GM23338 (cell line): ENCODE measurements at regions not wholly inside any gene's neighbourhood (a gene's known extent, or its start where the extent isn't known, plus 50 kb on each side); places are given as distances from the start of the nearest gene placed in this dataset.

Experiments used
- ATAC-seq: fragments of 200-7000 bp; cut with Tn5 transposase; 3 replicates; pipeline ENCODE4 v1.9.1; 2020
- DNase-seq: peaks from one replicate; pipeline ENCODE4 v3.0.0-alpha.2; 2015; ENCODE audit warnings: low spot score
- H2AFZ ChIP-seq: fragments of 200-600 bp; sonication (generic); 2 replicates; pipeline ENCODE4 v1.8.0; 2016; ENCODE audit warnings: antibody characterized with exemption, mild to moderate bottlenecking, moderate library complexity
- H3F3A ChIP-seq: fragments of 200-600 bp; sonication (generic); replicated peaks from 2 replicates; pipeline ENCODE4 v1.8.0; 2017; ENCODE audit warnings: antibody characterized with exemption, mixed run types, low read depth
- H3K27ac ChIP-seq: fragments of 200-600 bp; sonication (generic); 2 replicates; pipeline ENCODE4 v1.6.1; 2016; ENCODE audit warnings: low read depth
- H3K27me3 ChIP-seq: fragments of 200-600 bp; sonication (generic); 2 replicates; pipeline ENCODE4 v1.8.0; 2016; ENCODE audit warnings: mild to moderate bottlenecking, mixed run types, moderate library complexity; ENCODE audit not compliant: insufficient read depth
- H3K36me3 ChIP-seq: fragments of 200-600 bp; sonication (generic); 2 replicates; pipeline ENCODE4 v1.8.0; 2016; ENCODE audit warnings: mild to moderate bottlenecking; ENCODE audit not compliant: insufficient read depth
- H3K4me1 ChIP-seq: fragments of 200-600 bp; sonication (generic); 2 replicates; pipeline ENCODE4 v1.8.0; 2016; ENCODE audit warnings: mild to moderate bottlenecking, moderate library complexity; ENCODE audit not compliant: insufficient read depth
- H3K4me2 ChIP-seq: fragments of 200-600 bp; sonication (generic); 2 replicates; pipeline ENCODE4 v1.7.1; 2017; ENCODE audit warnings: mixed run types
- H3K4me3 ChIP-seq: fragments of 200-600 bp; sonication (generic); 2 replicates; pipeline ENCODE4 v1.6.1; 2016; ENCODE audit warnings: mixed run types
- H3K79me2 ChIP-seq: fragments of 200-600 bp; sonication (generic); replicated peaks from 2 replicates; pipeline ENCODE4 v1.8.0; 2017; ENCODE audit warnings: mild to moderate bottlenecking; ENCODE audit not compliant: insufficient read depth
- H3K9me2 ChIP-seq: fragments of 200-600 bp; sonication (generic); 2 replicates; pipeline ENCODE4 v1.8.0; 2017; ENCODE audit not compliant: insufficient read depth
- H4K20me1 ChIP-seq: fragments of 200-600 bp; sonication (generic); replicated peaks from 2 replicates; pipeline ENCODE4 v1.8.0; 2017; ENCODE audit warnings: mild to moderate bottlenecking; ENCODE audit not compliant: insufficient read depth
- H3K27ac Mint-ChIP-seq: 2 replicates; pipeline ENCODE4 v1.8.0; 2020; ENCODE audit warnings: inconsistent platforms, mild to moderate bottlenecking, moderate library complexity, mixed read lengths
- H3K27me3 Mint-ChIP-seq: 3 replicates; pipeline ENCODE4 v1.8.0; 2022; ENCODE audit warnings: low read depth, mild to moderate bottlenecking, moderate library complexity, mixed read lengths, inconsistent platforms; ENCODE audit not compliant: insufficient read depth, poor library complexity
- H3K36me3 Mint-ChIP-seq: 3 replicates; pipeline ENCODE4 v1.8.0; 2021; ENCODE audit warnings: low read depth, mild to moderate bottlenecking, inconsistent platforms, moderate library complexity, mixed read lengths
- H3K4me1 Mint-ChIP-seq: 3 replicates; pipeline ENCODE4 v1.8.0; 2020; ENCODE audit warnings: mild to moderate bottlenecking, inconsistent platforms, mixed read lengths
- H3K4me3 Mint-ChIP-seq: 3 replicates; pipeline ENCODE4 v1.8.0; 2021; ENCODE audit warnings: moderate library complexity, mild to moderate bottlenecking, inconsistent platforms, mixed read lengths
- H3K9me3 Mint-ChIP-seq: 3 replicates; pipeline ENCODE4 v1.8.0; 2020; ENCODE audit warnings: moderate library complexity, mild to moderate bottlenecking, inconsistent platforms, mixed read lengths
- CREB1 ChIP-seq: fragments of 250-450 bp; sonication (Bioruptor Pico); IDR thresholded peaks from 2 replicates; pipeline ENCODE4 v1.5.0; 2020; ENCODE audit warnings: low read depth, mild to moderate bottlenecking, moderate library complexity
- EZH2 ChIP-seq: fragments of 200-600 bp; sonication (generic); IDR thresholded peaks from one replicate; pipeline ENCODE4 v1.8.0; 2017; ENCODE audit warnings: antibody characterized with exemption, mild to moderate bottlenecking, low read depth; ENCODE audit not compliant: unreplicated experiment
- EZH2phosphoT487 ChIP-seq: fragments of 200-600 bp; sonication (generic); IDR thresholded peaks from one replicate; pipeline ENCODE4 v1.8.1; 2018; ENCODE audit warnings: antibody characterized with exemption; ENCODE audit not compliant: unreplicated experiment
- JUNB ChIP-seq: IDR thresholded peaks from one replicate; pipeline ENCODE4 v1.6.1; 2016; ENCODE audit warnings: antibody characterized with exemption; ENCODE audit not compliant: unreplicated experiment
- NANOG ChIP-seq: IDR thresholded peaks from 2 replicates; pipeline ENCODE4 v1.6.1; 2016; ENCODE audit warnings: antibody characterized with exemption, borderline replicate concordance
- ZNF114 ChIP-seq: fragments of 250-450 bp; sonication (Bioruptor Pico); IDR thresholded peaks from 2 replicates; pipeline ENCODE4 v1.5.0; 2020; ENCODE audit warnings: mild to moderate bottlenecking, moderate library complexity
- ZNF331 ChIP-seq: fragments of 250-450 bp; sonication (Bioruptor Pico); IDR thresholded peaks from 2 replicates; pipeline ENCODE4 v1.5.0; 2020; ENCODE audit warnings: low read depth, mild to moderate bottlenecking, moderate library complexity
- TF ChIP-seq, protein P1 (sequence below): fragments of 250-450 bp; sonication (Bioruptor Pico); IDR thresholded peaks from 2 replicates; pipeline ENCODE4 v1.5.0; 2020; ENCODE audit warnings: mild to moderate bottlenecking, moderate library complexity
- TF ChIP-seq, protein P2 (sequence below): IDR thresholded peaks from one replicate; pipeline ENCODE4 v1.6.1; 2018; ENCODE audit warnings: antibody characterized with exemption; ENCODE audit not compliant: unreplicated experiment

DNA sequence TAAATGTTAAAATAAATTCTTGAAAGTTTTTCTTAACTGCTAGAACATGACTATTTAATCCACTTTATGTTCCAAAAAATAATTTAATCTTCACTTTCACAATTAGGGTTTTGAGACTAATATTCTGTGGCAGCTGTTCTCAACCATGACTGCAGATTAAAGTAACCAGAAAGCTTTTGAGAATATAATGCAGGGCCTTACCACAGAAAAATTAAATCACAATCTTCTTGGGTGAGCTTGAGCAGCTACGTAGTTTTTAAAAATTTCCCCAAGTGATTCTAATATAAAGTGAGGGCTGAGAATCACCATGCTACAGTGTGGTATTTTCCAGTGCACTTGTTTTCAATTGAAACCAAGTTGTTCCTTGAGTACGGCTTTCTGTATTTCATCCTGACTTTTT is 196.6 kb upstream of the PTCHD4 start (continued):
- TF ChIP-seq, protein P1, sequence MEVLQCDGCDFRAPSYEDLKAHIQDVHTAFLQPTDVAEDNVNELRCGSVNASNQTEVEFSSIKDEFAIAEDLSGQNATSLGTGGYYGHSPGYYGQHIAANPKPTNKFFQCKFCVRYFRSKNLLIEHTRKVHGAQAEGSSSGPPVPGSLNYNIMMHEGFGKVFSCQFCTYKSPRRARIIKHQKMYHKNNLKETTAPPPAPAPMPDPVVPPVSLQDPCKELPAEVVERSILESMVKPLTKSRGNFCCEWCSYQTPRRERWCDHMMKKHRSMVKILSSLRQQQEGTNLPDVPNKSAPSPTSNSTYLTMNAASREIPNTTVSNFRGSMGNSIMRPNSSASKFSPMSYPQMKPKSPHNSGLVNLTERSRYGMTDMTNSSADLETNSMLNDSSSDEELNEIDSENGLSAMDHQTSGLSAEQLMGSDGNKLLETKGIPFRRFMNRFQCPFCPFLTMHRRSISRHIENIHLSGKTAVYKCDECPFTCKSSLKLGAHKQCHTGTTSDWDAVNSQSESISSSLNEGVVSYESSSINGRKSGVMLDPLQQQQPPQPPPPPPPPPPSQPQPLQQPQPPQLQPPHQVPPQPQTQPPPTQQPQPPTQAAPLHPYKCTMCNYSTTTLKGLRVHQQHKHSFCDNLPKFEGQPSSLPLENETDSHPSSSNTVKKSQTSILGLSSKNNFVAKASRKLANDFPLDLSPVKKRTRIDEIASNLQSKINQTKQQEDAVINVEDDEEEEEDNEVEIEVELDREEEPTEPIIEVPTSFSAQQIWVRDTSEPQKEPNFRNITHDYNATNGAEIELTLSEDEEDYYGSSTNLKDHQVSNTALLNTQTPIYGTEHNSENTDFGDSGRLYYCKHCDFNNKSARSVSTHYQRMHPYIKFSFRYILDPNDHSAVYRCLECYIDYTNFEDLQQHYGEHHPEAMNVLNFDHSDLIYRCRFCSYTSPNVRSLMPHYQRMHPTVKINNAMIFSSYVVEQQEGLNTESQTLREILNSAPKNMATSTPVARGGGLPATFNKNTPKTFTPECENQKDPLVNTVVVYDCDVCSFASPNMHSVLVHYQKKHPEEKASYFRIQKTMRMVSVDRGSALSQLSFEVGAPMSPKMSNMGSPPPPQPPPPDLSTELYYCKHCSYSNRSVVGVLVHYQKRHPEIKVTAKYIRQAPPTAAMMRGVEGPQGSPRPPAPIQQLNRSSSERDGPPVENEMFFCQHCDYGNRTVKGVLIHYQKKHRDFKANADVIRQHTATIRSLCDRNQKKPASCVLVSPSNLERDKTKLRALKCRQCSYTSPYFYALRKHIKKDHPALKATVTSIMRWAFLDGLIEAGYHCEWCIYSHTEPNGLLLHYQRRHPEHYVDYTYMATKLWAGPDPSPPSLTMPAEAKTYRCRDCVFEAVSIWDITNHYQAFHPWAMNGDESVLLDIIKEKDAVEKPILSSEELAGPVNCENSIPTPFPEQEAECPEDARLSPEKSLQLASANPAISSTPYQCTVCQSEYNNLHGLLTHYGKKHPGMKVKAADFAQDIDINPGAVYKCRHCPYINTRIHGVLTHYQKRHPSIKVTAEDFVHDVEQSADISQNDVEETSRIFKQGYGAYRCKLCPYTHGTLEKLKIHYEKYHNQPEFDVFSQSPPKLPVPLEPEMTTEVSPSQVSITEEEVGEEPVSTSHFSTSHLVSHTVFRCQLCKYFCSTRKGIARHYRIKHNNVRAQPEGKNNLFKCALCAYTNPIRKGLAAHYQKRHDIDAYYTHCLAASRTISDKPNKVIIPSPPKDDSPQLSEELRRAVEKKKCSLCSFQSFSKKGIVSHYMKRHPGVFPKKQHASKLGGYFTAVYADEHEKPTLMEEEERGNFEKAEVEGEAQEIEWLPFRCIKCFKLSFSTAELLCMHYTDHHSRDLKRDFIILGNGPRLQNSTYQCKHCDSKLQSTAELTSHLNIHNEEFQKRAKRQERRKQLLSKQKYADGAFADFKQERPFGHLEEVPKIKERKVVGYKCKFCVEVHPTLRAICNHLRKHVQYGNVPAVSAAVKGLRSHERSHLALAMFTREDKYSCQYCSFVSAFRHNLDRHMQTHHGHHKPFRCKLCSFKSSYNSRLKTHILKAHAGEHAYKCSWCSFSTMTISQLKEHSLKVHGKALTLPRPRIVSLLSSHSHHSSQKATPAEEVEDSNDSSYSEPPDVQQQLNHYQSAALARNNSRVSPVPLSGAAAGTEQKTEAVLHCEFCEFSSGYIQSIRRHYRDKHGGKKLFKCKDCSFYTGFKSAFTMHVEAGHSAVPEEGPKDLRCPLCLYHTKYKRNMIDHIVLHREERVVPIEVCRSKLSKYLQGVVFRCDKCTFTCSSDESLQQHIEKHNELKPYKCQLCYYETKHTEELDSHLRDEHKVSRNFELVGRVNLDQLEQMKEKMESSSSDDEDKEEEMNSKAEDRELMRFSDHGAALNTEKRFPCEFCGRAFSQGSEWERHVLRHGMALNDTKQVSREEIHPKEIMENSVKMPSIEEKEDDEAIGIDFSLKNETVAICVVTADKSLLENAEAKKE, result no peak
- TF ChIP-seq ZNF331 (CRISPR knock-in tag) (no peak), CREB1 (no peak), EZH2phosphoT487 (no peak), NANOG (no peak)

DNA sequence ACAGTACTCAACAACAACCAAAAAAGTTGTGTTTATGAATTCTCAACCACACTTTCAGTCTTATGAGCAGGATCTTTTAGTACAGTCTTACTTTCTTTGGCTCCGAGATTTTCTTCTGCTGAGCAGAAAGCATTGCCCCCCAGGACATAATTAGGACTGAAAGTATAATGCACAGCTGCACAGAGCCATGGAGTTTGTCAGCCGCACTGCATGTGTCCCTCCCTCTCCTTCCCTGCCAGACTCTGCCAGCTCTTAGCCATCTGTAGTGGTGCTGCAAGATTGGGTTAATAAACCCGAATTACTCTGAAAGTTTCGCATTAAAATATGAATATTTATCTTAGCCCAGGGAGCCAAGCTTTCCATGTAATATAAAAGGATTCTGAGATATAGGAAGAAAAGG is 179.6 kb upstream of the PTCHD4 start:
- DNase-seq, result no peak
- Histone ChIP-seq H3K27me3 (no peaks in the 10 kb centered on the region), H3K9me2 (no peaks in the 10 kb centered on the region), H3K4me2 (no peak overlapping the region), H3K27ac (no peak overlapping the region), H3K4me3 (no peak overlapping the region), H4K20me1 (no peaks in the 10 kb centered on the region), H3K79me2 (no peaks in the 10 kb centered on the region), H3F3A (no peaks in the 10 kb centered on the region), H3K36me3 (no peaks in the 10 kb centered on the region), H2AFZ (peak overlapping the region; percentile 54), H3K4me1 (no peaks in the 10 kb centered on the region)
- H3K4me3 Mint-ChIP-seq, result no peak overlapping the region
- H3K36me3 Mint-ChIP-seq, result no peaks in the 10 kb centered on the region
- no peak overlapping the region for H3K27ac Mint-ChIP-seq
- H3K4me1 Mint-ChIP-seq, result peaks cover 12% of the 10 kb centered on the region
- TF ChIP-seq NANOG, result no peak
- no peaks in the 10 kb centered on the region for H3K27me3 Mint-ChIP-seq
- no peaks in the 10 kb centered on the region for H3K9me3 Mint-ChIP-seq
- no peak for ATAC-seq

DNA sequence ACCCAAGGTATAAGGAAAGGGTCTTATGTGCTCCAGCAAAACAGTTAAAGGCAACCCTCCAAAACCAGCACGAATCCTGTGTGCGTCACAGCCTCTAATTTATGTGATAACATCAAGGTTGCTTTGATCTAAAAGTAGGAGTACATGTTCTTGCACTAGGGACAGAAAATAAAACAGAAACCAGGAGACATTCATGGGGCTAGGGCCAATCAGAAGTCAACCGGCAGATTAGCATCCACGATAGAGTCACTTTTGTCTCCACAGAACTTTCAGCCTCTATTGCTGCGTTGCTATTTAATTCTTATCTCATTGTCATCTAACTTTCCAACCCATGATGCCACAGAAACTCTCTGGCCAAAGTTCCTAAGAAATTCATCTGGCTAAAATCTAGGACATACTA is 178.8 kb upstream of the PTCHD4 start:
- H4K20me1 ChIP-seq, result no peaks in the 10 kb centered on the region
- H3K36me3 ChIP-seq, result no peaks in the 10 kb centered on the region
- no peaks in the 10 kb centered on the region for H3K79me2 ChIP-seq
- no peak overlapping the region for H3K4me3 ChIP-seq
- no peaks in the 10 kb centered on the region for H3K9me2 ChIP-seq
- no peaks in the 10 kb centered on the region for H3F3A ChIP-seq
- ATAC-seq, result no peak
- no peaks in the 10 kb centered on the region for H3K36me3 Mint-ChIP-seq
- H3K4me1 ChIP-seq, result no peaks in the 10 kb centered on the region
- no peaks in the 10 kb centered on the region for H3K27me3 ChIP-seq
- H3K27me3 Mint-ChIP-seq, result no peaks in the 10 kb centered on the region
- no peak overlapping the region for H3K4me2 ChIP-seq
- H3K9me3 Mint-ChIP-seq, result no peaks in the 10 kb centered on the region
- no peak overlapping the region for H3K27ac ChIP-seq
- no peak overlapping the region for H3K4me3 Mint-ChIP-seq
- peak overlapping the region; percentile 54; the same call in 1 of the 2 replicates for H2AFZ ChIP-seq
- no peak overlapping the region for H3K27ac Mint-ChIP-seq
- DNase-seq, result no peak
- peaks cover 12% of the 10 kb centered on the region for H3K4me1 Mint-ChIP-seq
- TF ChIP-seq EZH2phosphoT487 (no peak), JUNB (no peak), ZNF114 (no peak), EZH2 (no peak), NANOG (no peak)
- TF ChIP-seq, protein P2, sequence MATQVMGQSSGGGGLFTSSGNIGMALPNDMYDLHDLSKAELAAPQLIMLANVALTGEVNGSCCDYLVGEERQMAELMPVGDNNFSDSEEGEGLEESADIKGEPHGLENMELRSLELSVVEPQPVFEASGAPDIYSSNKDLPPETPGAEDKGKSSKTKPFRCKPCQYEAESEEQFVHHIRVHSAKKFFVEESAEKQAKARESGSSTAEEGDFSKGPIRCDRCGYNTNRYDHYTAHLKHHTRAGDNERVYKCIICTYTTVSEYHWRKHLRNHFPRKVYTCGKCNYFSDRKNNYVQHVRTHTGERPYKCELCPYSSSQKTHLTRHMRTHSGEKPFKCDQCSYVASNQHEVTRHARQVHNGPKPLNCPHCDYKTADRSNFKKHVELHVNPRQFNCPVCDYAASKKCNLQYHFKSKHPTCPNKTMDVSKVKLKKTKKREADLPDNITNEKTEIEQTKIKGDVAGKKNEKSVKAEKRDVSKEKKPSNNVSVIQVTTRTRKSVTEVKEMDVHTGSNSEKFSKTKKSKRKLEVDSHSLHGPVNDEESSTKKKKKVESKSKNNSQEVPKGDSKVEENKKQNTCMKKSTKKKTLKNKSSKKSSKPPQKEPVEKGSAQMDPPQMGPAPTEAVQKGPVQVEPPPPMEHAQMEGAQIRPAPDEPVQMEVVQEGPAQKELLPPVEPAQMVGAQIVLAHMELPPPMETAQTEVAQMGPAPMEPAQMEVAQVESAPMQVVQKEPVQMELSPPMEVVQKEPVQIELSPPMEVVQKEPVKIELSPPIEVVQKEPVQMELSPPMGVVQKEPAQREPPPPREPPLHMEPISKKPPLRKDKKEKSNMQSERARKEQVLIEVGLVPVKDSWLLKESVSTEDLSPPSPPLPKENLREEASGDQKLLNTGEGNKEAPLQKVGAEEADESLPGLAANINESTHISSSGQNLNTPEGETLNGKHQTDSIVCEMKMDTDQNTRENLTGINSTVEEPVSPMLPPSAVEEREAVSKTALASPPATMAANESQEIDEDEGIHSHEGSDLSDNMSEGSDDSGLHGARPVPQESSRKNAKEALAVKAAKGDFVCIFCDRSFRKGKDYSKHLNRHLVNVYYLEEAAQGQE, result no peak
